HG03045 (cell line): ENCODE measurements at regions not wholly inside any gene's neighbourhood (a gene's known extent, or its start where the extent isn't known, plus 50 kb on each side); places are given as distances from the start of the nearest gene placed in this dataset.

Experiments used
- ATAC-seq: cut with Tn5 transposase; IDR thresholded peaks from one replicate; pipeline ENCODE4 v1.9.1; 2021; ENCODE audit warnings: mild to moderate bottlenecking, moderate library complexity; ENCODE audit not compliant: unreplicated experiment

- ATAC-seq = no peak
These were observed 137.3 kb upstream of the HNRNPA3 start for GRCh38 chr2:177075254-177075653.

DNA sequence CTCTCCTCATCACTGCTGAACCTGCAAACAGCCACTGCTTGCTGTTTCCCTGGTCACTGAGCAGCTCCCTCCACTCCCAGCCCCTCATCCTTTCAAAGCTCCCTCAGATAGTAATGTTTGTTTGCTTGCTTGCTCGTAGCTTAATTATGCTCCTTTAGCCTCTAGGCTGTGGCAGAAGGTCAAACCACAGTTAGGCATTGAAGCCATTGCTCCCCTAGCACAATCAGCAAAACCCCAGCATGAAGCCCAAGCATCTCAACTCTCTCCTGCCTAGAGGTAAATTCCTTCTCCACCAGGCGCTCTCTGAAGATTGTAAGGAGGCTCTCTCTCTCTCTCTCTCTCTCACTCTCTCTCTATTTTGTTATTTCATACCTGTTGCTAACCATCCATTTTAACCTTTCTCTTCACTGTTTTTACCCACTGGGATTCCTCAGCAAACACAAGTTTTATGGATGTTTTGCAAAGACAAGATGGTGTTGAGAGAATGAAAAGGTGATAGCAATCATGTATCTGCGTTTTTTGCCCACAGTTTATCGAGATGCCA, 135.9 kb upstream of the HNRNPA3 start:
- no peak for ATAC-seq

GRCh38 chr2:177077778-177078177, 134.8 kb upstream of the HNRNPA3 start:
- no peak for ATAC-seq

GRCh38 chr2:177078416-177078815, 134.2 kb upstream of the HNRNPA3 start:
- no peak for ATAC-seq

DNA sequence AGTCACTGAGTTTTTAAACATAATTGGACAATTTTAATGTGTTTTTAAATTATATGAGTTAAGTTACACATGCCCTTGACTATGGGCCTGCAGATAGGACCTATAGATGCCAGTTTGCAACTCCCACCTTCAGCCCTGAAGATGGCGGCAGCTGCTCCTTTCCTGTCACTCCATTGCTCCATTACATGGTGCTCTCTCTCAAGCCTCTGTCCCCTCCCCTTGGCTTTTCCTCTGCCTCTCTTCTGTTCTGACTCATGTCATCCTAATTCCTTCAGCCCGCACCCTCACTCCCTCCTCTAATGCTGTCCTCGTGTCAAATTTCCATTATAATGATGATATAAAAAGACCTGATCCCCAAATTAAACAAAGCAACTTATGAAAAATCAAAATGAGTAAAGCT, 133.7 kb upstream of the HNRNPA3 start:
- no peak for ATAC-seq

DNA sequence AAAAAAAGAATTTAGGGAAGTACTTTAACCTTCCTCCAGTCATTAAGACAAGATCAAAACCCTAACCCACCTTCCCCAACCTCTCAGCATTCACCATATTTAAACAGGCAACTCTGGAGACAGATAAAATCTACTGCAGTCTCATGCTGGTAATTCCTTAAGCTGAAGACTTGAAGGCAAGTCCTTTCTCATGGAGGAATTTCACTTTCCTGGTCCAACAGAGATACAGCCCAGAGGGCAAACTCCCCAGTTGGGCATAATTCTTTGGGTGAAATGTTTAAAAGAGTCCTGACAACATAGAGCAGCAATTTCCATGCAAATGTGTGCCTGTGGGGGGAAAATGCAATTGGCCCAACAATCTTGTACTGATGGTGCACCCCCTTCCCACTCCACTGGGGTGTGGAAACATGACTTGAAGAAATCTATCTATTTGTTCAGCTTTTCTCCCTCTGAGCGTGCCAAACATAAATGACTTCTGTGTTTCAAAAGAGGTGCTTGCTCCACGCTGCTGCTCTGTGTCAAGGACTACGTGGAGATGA, 131.8 kb upstream of the HNRNPA3 start:
- ATAC-seq = no peak

DNA sequence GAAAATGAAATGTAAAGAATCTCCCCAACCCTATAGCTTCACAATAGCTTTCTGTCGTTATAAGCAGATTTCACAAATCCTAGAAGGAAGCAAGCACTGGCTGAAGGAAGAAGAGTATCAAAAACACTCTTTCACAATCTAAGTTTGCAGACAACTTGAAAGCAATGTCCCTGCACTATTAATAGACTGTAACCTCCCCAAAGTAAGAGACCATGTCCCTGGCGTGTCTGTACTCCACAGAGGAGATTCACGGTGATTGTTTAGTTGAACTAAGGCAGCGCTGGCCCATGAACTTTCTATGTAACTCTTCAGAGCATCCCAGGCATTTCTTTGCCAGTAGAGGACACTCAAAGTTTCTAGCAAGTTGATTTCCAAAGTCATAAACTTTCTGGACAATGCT, 128.0 kb upstream of the HNRNPA3 start:
- no peak for ATAC-seq

DNA sequence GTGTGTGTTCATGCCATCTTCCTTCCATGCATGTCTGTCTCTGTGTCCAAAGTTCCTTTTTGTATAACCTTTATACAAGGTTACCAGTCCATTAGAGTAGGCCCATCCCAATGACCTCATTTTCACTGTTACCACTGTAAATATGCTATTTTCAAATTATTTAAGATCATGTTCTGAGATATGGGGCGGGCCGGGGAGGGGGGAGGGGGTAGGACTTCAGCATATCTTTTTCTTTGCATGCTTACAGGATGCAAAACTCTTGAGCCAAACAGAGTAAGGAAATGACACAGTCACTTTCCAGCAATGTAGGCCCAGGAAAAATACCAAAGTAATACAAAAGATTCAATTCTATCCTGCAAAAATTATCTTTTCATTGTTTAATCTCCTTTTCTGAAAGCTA, 124.1 kb upstream of the HNRNPA3 start:
- ATAC-seq = no peak

DNA sequence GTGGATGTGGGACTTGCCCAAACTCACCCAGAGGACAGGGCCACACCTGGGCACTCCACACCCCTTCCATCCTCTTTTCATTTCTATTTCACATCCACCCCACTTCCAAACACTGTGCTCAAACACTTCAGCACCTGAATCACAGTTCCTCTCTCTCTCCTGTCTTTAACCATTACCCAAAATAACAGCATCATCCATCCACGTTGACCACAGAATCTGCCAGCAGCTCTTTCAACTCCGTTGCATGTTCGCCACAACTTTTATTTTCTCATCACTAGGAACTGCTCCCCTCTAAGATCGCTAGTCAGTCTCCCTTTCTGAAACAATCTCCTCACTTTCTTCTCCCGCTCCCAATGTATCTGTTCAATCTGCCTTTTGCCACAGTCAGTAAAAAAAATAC, 121.6 kb upstream of the HNRNPA3 start:
- ATAC-seq = no peak

- no peak for ATAC-seq
These were observed 119.2 kb upstream of the HNRNPA3 start for GRCh38 chr2:177093371-177093770.

GRCh38 chr2:177098001-177098613, 114.5 kb upstream of the HNRNPA3 start:
- no peak for ATAC-seq

GRCh38 chr2:177101930-177102329, 110.7 kb upstream of the HNRNPA3 start:
- ATAC-seq = no peak

DNA sequence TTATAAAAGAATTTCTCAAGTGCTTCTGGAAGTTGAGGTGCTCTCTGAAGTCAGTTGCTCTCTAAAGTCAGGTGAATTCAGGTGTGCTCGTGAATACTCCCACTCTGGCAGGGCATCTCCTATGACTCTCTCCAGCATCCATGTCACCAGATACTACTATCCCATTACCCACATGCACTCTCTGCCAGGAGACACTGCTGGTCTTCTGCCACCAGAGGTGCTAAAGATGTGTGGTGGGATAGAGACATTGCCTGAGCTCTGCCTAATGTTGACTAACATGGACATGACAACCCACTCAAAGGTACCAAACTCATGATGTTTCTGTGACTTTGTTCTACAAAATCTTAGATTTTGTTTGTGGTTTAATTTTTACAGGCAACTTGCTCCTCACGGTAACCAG, 106.4 kb upstream of the HNRNPA3 start:
- ATAC-seq = no peak

DNA sequence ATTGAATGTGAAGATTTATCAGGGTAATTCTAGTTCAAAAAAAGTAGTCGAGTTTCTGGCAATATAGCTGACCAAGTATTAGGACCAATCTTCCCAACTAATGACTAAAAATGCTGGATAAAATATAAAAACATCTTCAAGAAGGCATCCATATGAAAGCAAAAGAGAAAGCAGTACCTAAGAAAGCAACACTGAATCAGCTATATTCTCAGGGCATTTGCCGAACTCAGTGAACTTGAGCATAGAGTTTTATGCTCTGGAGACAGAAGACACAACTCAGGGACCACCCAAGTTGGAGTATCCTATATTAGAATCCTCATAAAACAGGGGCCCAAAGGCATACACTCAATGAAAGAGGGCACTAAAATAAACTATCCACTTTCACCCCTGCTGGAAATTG, 103.7 kb upstream of the HNRNPA3 start:
- ATAC-seq = no peak

GRCh38 chr2:177114712-177115111, 97.9 kb upstream of the HNRNPA3 start:
- no peak for ATAC-seq

GRCh38 chr2:177117755-177118154, 94.8 kb upstream of the HNRNPA3 start:
- ATAC-seq = no peak

GRCh38 chr2:177118636-177119035, 94.0 kb upstream of the HNRNPA3 start:
- ATAC-seq = no peak

DNA sequence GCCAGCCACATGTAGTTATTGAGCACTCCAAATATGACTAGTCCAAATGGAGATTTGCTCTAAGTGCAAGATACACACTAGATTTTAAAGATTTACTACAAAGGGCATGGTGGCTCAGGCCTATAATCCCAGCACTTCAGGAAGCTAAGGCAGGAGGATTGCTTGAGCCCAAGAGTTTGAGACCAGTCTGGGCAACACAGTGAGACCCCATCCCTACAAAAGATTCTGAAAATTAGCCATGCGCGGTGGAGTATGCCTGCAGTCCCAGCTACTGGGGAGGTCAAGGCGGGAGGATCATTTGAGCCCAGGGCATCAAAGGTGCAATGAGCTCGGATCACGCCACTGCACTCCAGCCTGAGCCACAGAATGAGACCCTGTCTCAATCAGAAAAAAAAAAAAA, 93.5 kb upstream of the HNRNPA3 start:
- ATAC-seq = no peak

DNA sequence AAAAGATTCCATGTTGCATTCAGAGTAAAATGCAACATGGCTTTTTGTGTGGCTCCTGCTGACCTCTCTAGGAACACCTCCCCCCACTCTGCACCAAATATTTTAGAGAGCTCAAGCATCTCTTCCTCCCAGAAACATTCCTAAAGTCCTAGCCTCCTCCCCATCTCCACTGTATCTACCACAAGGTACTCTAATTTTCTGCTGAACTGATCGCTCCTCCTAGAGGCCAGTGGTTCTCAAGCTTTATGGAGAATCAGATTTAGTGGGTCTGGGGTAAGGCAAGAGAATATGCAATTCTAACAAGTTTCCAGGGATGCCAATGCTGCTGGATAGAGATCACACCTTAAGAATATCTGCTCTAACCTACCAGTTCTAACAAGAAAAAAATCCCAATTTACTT, 89.5 kb upstream of the HNRNPA3 start:
- ATAC-seq = no peak

GRCh38 chr2:177124371-177124770, 88.2 kb upstream of the HNRNPA3 start:
- no peak for ATAC-seq

DNA sequence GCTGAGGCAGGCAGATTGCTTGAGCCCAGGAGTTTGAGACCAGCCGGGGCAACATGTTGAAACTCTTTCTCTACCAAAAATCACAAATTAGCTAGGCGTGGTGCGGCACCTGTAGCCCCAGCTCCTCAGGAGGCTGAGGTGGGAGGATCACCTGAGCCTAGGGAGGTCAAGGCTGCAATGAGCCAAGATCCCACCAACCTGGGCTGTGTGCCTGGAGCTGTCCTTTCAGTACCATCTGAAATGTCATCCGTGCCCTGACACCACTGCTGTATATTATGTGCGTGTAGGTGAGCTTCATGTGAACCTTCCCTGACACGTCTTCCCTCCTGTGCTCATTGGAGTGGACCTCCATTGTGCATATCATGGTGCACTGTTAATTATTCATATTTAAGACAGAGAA, 84.8 kb upstream of the HNRNPA3 start:
- ATAC-seq = no peak

GRCh38 chr2:177129610-177130009, 83.0 kb upstream of the HNRNPA3 start:
- no peak for ATAC-seq

DNA sequence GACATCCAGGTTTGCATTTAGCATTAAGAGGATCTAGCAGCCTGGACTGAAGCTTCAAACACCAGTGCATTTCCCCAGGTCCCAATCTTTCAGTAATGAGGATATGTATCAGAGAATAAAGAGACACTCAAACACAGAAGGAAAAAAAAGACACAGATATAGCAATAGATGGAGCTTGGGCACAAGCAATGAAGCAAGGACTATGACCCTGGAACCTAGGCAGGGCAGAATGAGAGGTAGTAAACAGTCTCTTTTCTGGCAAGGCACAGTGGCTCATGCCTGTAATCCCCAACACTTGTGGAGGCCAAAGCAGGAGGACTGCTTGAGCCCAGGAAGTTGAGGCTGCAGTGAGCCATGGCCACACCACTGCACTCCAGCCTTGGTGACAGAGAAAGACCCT, 80.7 kb upstream of the HNRNPA3 start:
- ATAC-seq = no peak
